HUES48 (cell line): ENCODE measurements at regions not wholly inside any gene's neighbourhood (a gene's known extent, or its start where the extent isn't known, plus 50 kb on each side); places are given as distances from the start of the nearest gene placed in this dataset.

Experiments
- H3K27ac ChIP-seq: one replicate; pipeline ENCODE4 v1.7.0; 2013; ENCODE audit warnings: low read depth, low read length, inconsistent platforms
- H3K27me3 ChIP-seq: 2 replicates; pipeline ENCODE4 v1.6.1; 2013; ENCODE audit warnings: mild to moderate bottlenecking, low read length; ENCODE audit not compliant: control insufficient read depth, insufficient read depth
- H3K36me3 ChIP-seq: 2 replicates; pipeline ENCODE4 v1.6.1; 2013; ENCODE audit warnings: low read length; ENCODE audit not compliant: control insufficient read depth, insufficient read depth
- H3K4me1 ChIP-seq: 2 replicates; pipeline ENCODE4 v1.6.1; 2013; ENCODE audit warnings: mild to moderate bottlenecking, low read length; ENCODE audit not compliant: control insufficient read depth, insufficient read depth
- H3K4me3 ChIP-seq: 2 replicates; pipeline ENCODE4 v1.5.1; 2013; ENCODE audit warnings: mild to moderate bottlenecking, low read depth, low read length
- H3K9ac ChIP-seq: 2 replicates; pipeline ENCODE4 v1.6.1; 2013; ENCODE audit warnings: mild to moderate bottlenecking, low read depth, low read length, moderate library complexity
- H3K9me3 ChIP-seq: 2 replicates; pipeline ENCODE4 v1.6.1; 2013; ENCODE audit warnings: low read length; ENCODE audit not compliant: control insufficient read depth, insufficient read depth

- H3K36me3 ChIP-seq = no peaks in the 10 kb centered on the region
- H3K4me1 ChIP-seq = peaks cover 8% of the 10 kb centered on the region; the same call in 1 of the 2 replicates
- H3K9ac ChIP-seq = no peak overlapping the region
- H3K27me3 ChIP-seq = no peaks in the 10 kb centered on the region
- H3K4me3 ChIP-seq = no peak overlapping the region
- no peaks in the 10 kb centered on the region for H3K9me3 ChIP-seq
- no peak overlapping the region for H3K27ac ChIP-seq
Measured at GRCh38 chr13:73244467-73244866, 185.7 kb downstream of the KLF5 start.

GRCh38 chr13:73242515-73243015, 183.8 kb downstream of the KLF5 start:
- Histone ChIP-seq H3K4me1 (no peaks in the 10 kb centered on the region), H3K9ac (no peak overlapping the region), H3K27ac (no peak overlapping the region), H3K9me3 (no peaks in the 10 kb centered on the region), H3K4me3 (no peak overlapping the region), H3K27me3 (no peaks in the 10 kb centered on the region), H3K36me3 (no peaks in the 10 kb centered on the region)

GRCh38 chr13:73240193-73240592, 181.4 kb downstream of the KLF5 start:
- no peaks in the 10 kb centered on the region for H3K4me1 ChIP-seq
- H3K27me3 ChIP-seq = no peaks in the 10 kb centered on the region
- H3K27ac ChIP-seq = no peak overlapping the region
- no peaks in the 10 kb centered on the region for H3K36me3 ChIP-seq
- no peaks in the 10 kb centered on the region for H3K9me3 ChIP-seq
- H3K4me3 ChIP-seq = no peak overlapping the region
- H3K9ac ChIP-seq = no peak overlapping the region

- Histone ChIP-seq H3K36me3 (no peaks in the 10 kb centered on the region), H3K4me3 (no peak overlapping the region), H3K27ac (no peak overlapping the region), H3K9ac (no peak overlapping the region), H3K4me1 (no peaks in the 10 kb centered on the region), H3K9me3 (no peaks in the 10 kb centered on the region), H3K27me3 (no peaks in the 10 kb centered on the region)
Measured at GRCh38 chr13:73235385-73235784, 176.6 kb downstream of the KLF5 start.

GRCh38 chr13:73231471-73231870, 172.7 kb downstream of the KLF5 start:
- H3K27ac ChIP-seq = no peak overlapping the region
- no peaks in the 10 kb centered on the region for H3K27me3 ChIP-seq
- H3K36me3 ChIP-seq = no peaks in the 10 kb centered on the region
- no peaks in the 10 kb centered on the region for H3K9me3 ChIP-seq
- no peak overlapping the region for H3K9ac ChIP-seq
- no peaks in the 10 kb centered on the region for H3K4me1 ChIP-seq
- no peak overlapping the region for H3K4me3 ChIP-seq

GRCh38 chr13:73230716-73231115, 171.9 kb downstream of the KLF5 start:
- Histone ChIP-seq H3K4me3 (no peak overlapping the region), H3K36me3 (no peaks in the 10 kb centered on the region), H3K9ac (no peak overlapping the region), H3K9me3 (no peaks in the 10 kb centered on the region), H3K27me3 (no peaks in the 10 kb centered on the region), H3K4me1 (no peaks in the 10 kb centered on the region), H3K27ac (no peak overlapping the region)

GRCh38 chr13:73228546-73228945, 169.7 kb downstream of the KLF5 start:
- H3K4me1 ChIP-seq = no peaks in the 10 kb centered on the region
- no peaks in the 10 kb centered on the region for H3K9me3 ChIP-seq
- no peaks in the 10 kb centered on the region for H3K27me3 ChIP-seq

GRCh38 chr13:73225990-73226389, 167.2 kb downstream of the KLF5 start:
- no peaks in the 10 kb centered on the region for H3K27me3 ChIP-seq
- H3K4me1 ChIP-seq = no peaks in the 10 kb centered on the region
- H3K9me3 ChIP-seq = no peaks in the 10 kb centered on the region
- H3K4me3 ChIP-seq = no peak overlapping the region
- no peak overlapping the region for H3K27ac ChIP-seq
- H3K9ac ChIP-seq = no peak overlapping the region
- no peaks in the 10 kb centered on the region for H3K36me3 ChIP-seq

More at GRCh38 chr13:73228546-73228945, 169.7 kb downstream of the KLF5 start:
- H3K9ac ChIP-seq = no peak overlapping the region
- H3K27ac ChIP-seq = no peak overlapping the region
- no peaks in the 10 kb centered on the region for H3K36me3 ChIP-seq
- no peak overlapping the region for H3K4me3 ChIP-seq

GRCh38 chr13:73224703-73225102, 165.9 kb downstream of the KLF5 start:
- Histone ChIP-seq H3K4me1 (no peaks in the 10 kb centered on the region), H3K27me3 (no peaks in the 10 kb centered on the region), H3K9ac (no peak overlapping the region), H3K27ac (no peak overlapping the region), H3K4me3 (no peak overlapping the region), H3K36me3 (no peaks in the 10 kb centered on the region), H3K9me3 (no peaks in the 10 kb centered on the region)

- Histone ChIP-seq H3K36me3 (no peaks in the 10 kb centered on the region), H3K4me3 (no peak overlapping the region), H3K27me3 (no peaks in the 10 kb centered on the region), H3K4me1 (no peaks in the 10 kb centered on the region), H3K9ac (no peak overlapping the region), H3K9me3 (no peaks in the 10 kb centered on the region), H3K27ac (no peak overlapping the region)
Measured at GRCh38 chr13:73223372-73223781, 164.6 kb downstream of the KLF5 start.

GRCh38 chr13:73222627-73223305, 164.0 kb downstream of the KLF5 start:
- H3K9me3 ChIP-seq = no peaks in the 10 kb centered on the region
- H3K4me3 ChIP-seq = no peak overlapping the region
- no peaks in the 10 kb centered on the region for H3K4me1 ChIP-seq
- H3K36me3 ChIP-seq = no peaks in the 10 kb centered on the region
- no peak overlapping the region for H3K27ac ChIP-seq
- no peak overlapping the region for H3K9ac ChIP-seq
- no peaks in the 10 kb centered on the region for H3K27me3 ChIP-seq
